WTC11 (cell line): ENCODE measurements at regions not wholly inside any gene's neighbourhood (a gene's known extent, or its start where the extent isn't known, plus 50 kb on each side); places are given as distances from the start of the nearest gene placed in this dataset.

ENCODE experiments used
- EMX1 ChIP-seq: fragments of 250-450 bp; sonication (Bioruptor Pico); IDR thresholded peaks from 2 replicates; pipeline ENCODE4 v1.8.0; 2021; ENCODE audit warnings: mild to moderate bottlenecking
- GABPB1 ChIP-seq: sonication (generic); formaldehyde crosslinking; IDR thresholded peaks from 2 replicates; pipeline ENCODE4 v1.8.1; 2023; ENCODE audit warnings: mild to moderate bottlenecking, missing genetic modification reagents
- MYBL2 ChIP-seq: sonication (generic); formaldehyde crosslinking; IDR thresholded peaks from 2 replicates; pipeline ENCODE4 v1.8.1; 2023; ENCODE audit warnings: mild to moderate bottlenecking, moderate library complexity, missing genetic modification reagents
- NFE2L1 ChIP-seq: sonication (generic); formaldehyde crosslinking; IDR thresholded peaks from 2 replicates; pipeline ENCODE4 v1.8.1; 2023; ENCODE audit warnings: missing genetic modification reagents
- PRRX2 ChIP-seq: fragments of 250-450 bp; sonication (Bioruptor Pico); IDR thresholded peaks from 2 replicates; pipeline ENCODE4 v1.8.0; 2021; ENCODE audit warnings: mild to moderate bottlenecking
- ZNF396 ChIP-seq: fragments of 250-450 bp; sonication (Bioruptor Pico); IDR thresholded peaks from 2 replicates; pipeline ENCODE4 v1.8.0; 2021; ENCODE audit warnings: mild to moderate bottlenecking, moderate library complexity, borderline replicate concordance
- ZNF423 ChIP-seq: fragments of 250-450 bp; sonication (Bioruptor Pico); IDR thresholded peaks from 2 replicates; pipeline ENCODE4 v2.1.2; 2022; ENCODE audit warnings: mild to moderate bottlenecking, moderate library complexity
- TF ChIP-seq, protein P1 (sequence below): sonication (generic); formaldehyde crosslinking; IDR thresholded peaks from 2 replicates; pipeline ENCODE4 v1.8.0; 2022; ENCODE audit warnings: mild to moderate bottlenecking, missing genetic modification reagents
- TF ChIP-seq, protein P2 (sequence below): fragments of 200-600 bp; IDR thresholded peaks from 2 replicates; pipeline ENCODE4 v1.8.0; 2022; ENCODE audit warnings: antibody characterized with exemption
- TF ChIP-seq, protein P3 (sequence below): sonication (generic); formaldehyde crosslinking; IDR thresholded peaks from 2 replicates; pipeline ENCODE4 v1.8.1; 2023; ENCODE audit warnings: mild to moderate bottlenecking, moderate library complexity, missing genetic modification reagents
- TF ChIP-seq, protein P4 (sequence below): sonication (generic); formaldehyde crosslinking; IDR thresholded peaks from 2 replicates; pipeline ENCODE4 v1.8.0; 2022; ENCODE audit warnings: mild to moderate bottlenecking, missing genetic modification reagents

DNA sequence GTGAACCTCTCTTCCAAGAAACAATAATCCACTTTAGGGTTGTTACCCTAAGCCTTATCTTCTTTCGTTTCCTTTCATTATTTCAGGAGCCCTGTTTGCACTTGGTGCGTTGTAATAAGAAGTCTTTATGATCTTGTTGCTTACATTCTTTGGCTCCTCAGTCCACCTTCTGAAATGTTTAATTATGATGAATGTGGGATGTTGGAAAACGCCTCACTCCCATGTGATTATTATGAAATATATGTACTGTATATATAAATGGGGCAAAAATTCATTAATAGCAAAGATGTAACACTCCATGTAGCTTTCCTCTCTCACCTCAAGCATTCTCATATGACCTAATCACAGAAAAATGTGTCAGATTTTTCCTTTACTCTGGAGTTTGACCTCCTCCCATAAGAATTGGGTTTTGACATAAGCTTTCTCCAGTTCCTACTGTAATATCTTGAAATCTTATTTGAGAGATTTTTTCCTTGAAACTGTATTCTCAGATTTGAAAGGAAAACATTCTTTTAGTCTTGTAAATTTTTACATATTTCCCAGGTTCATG is 397.2 kb upstream of the FANCL start:
- TF ChIP-seq, protein P1, sequence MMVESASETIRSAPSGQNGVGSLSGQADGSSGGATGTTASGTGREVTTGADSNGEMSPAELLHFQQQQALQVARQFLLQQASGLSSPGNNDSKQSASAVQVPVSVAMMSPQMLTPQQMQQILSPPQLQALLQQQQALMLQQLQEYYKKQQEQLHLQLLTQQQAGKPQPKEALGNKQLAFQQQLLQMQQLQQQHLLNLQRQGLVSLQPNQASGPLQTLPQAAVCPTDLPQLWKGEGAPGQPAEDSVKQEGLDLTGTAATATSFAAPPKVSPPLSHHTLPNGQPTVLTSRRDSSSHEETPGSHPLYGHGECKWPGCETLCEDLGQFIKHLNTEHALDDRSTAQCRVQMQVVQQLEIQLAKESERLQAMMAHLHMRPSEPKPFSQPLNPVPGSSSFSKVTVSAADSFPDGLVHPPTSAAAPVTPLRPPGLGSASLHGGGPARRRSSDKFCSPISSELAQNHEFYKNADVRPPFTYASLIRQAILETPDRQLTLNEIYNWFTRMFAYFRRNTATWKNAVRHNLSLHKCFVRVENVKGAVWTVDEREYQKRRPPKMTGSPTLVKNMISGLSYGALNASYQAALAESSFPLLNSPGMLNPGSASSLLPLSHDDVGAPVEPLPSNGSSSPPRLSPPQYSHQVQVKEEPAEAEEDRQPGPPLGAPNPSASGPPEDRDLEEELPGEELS (CRISPR knock-in tag): no peak
- TF ChIP-seq MYBL2 (no peak), PRRX2 (CRISPR knock-in tag) (no peak), NFE2L1 (CRISPR knock-in tag) (no peak), GABPB1 (CRISPR knock-in tag) (no peak), EMX1 (no peak), ZNF396 (CRISPR knock-in tag) (no peak), ZNF423 (CRISPR knock-in tag) (no peak)
- TF ChIP-seq, protein P2, sequence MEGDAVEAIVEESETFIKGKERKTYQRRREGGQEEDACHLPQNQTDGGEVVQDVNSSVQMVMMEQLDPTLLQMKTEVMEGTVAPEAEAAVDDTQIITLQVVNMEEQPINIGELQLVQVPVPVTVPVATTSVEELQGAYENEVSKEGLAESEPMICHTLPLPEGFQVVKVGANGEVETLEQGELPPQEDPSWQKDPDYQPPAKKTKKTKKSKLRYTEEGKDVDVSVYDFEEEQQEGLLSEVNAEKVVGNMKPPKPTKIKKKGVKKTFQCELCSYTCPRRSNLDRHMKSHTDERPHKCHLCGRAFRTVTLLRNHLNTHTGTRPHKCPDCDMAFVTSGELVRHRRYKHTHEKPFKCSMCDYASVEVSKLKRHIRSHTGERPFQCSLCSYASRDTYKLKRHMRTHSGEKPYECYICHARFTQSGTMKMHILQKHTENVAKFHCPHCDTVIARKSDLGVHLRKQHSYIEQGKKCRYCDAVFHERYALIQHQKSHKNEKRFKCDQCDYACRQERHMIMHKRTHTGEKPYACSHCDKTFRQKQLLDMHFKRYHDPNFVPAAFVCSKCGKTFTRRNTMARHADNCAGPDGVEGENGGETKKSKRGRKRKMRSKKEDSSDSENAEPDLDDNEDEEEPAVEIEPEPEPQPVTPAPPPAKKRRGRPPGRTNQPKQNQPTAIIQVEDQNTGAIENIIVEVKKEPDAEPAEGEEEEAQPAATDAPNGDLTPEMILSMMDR: no peak
- TF ChIP-seq, protein P3, sequence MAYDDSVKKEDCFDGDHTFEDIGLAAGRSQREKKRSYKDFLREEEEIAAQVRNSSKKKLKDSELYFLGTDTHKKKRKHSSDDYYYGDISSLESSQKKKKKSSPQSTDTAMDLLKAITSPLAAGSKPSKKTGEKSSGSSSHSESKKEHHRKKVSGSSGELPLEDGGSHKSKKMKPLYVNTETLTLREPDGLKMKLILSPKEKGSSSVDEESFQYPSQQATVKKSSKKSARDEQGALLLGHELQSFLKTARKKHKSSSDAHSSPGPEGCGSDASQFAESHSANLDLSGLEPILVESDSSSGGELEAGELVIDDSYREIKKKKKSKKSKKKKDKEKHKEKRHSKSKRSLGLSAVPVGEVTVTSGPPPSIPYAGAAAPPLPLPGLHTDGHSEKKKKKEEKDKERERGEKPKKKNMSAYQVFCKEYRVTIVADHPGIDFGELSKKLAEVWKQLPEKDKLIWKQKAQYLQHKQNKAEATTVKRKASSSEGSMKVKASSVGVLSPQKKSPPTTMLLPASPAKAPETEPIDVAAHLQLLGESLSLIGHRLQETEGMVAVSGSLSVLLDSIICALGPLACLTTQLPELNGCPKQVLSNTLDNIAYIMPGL (CRISPR knock-in tag): no peak
- TF ChIP-seq, protein P4, sequence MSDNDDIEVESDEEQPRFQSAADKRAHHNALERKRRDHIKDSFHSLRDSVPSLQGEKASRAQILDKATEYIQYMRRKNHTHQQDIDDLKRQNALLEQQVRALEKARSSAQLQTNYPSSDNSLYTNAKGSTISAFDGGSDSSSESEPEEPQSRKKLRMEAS (CRISPR knock-in tag): no peak
